ENCODE measurements at regions not wholly inside any gene's neighbourhood (a gene's known extent, or its start where the extent isn't known, plus 50 kb on each side); places are given as distances from the start of the nearest gene placed in this dataset.

- Histone ChIP-seq H4K20me1 (ENCODE audit: control insufficient read depth, insufficient read depth, low read depth, low read length) (no peaks in the 10 kb centered on the region), H3K9me2 (replicated peaks; ENCODE audit: control insufficient read depth, low read length) (no peaks in the 10 kb centered on the region), H3K27me3 (ENCODE audit: control insufficient read depth, low read length) (peaks cover 19% of the 10 kb centered on the region), H3K27ac (ENCODE audit: low read depth, low read length) (no peak overlapping the region), H3K36me3 (ENCODE audit: control insufficient read depth, low read length) (no peaks in the 10 kb centered on the region), H3K79me2 (ENCODE audit: control insufficient read depth, low read length) (no peaks in the 10 kb centered on the region), H3K4me3 (ENCODE audit: low read length) (no peak overlapping the region), H3F3A (ENCODE audit: control insufficient read depth, insufficient read depth) (no peaks in the 10 kb centered on the region), H3K4me2 (ENCODE audit: low read length) (no peak overlapping the region), H3K9me3 (ENCODE audit: control insufficient read depth, insufficient read depth, low read length) (no peaks in the 10 kb centered on the region), H3K4me1 (ENCODE audit: control insufficient read depth, low read length) (no peaks in the 10 kb centered on the region)
- TF ChIP-seq EZH2phosphoT487 (IDR thresholded peaks at IDR 0.05; ENCODE audit: borderline replicate concordance, low read length) (no peak), CTCF (IDR thresholded peaks at IDR 0.05; ENCODE audit: low read depth, low read length, poor library complexity, severe bottlenecking) (no peak)
Measured at GRCh38 chr3:159881828-159882309, 106.8 kb upstream of the IL12A start.

GRCh38 chr3:159882367-159882766, 106.3 kb upstream of the IL12A start:
- no peaks in the 10 kb centered on the region for H3K9me3 ChIP-seq (ENCODE audit: control insufficient read depth, insufficient read depth, low read length)
- TF ChIP-seq EZH2phosphoT487 (IDR thresholded peaks at IDR 0.05; ENCODE audit: borderline replicate concordance, low read length) (no peak), CTCF (IDR thresholded peaks at IDR 0.05; ENCODE audit: low read depth, low read length, poor library complexity, severe bottlenecking) (no peak)
- H3K27me3 ChIP-seq (ENCODE audit: control insufficient read depth, low read length), result peaks cover 19% of the 10 kb centered on the region
- H3F3A ChIP-seq (ENCODE audit: control insufficient read depth, insufficient read depth), result no peaks in the 10 kb centered on the region
- no peaks in the 10 kb centered on the region for H3K9me2 ChIP-seq (replicated peaks; ENCODE audit: control insufficient read depth, low read length)
- no peaks in the 10 kb centered on the region for H4K20me1 ChIP-seq (ENCODE audit: control insufficient read depth, insufficient read depth, low read depth, low read length)
- no peaks in the 10 kb centered on the region for H3K4me1 ChIP-seq (ENCODE audit: control insufficient read depth, low read length)
- no peaks in the 10 kb centered on the region for H3K79me2 ChIP-seq (ENCODE audit: control insufficient read depth, low read length)
- no peaks in the 10 kb centered on the region for H3K36me3 ChIP-seq (ENCODE audit: control insufficient read depth, low read length)
- no peak overlapping the region for H3K4me3 ChIP-seq (ENCODE audit: low read length)
- no peak overlapping the region for H3K4me2 ChIP-seq (ENCODE audit: low read length)
- no peak overlapping the region for H3K27ac ChIP-seq (ENCODE audit: low read depth, low read length)

- H4K20me1 ChIP-seq (ENCODE audit: control insufficient read depth, insufficient read depth, low read depth, low read length), result no peaks in the 10 kb centered on the region
- H3F3A ChIP-seq (ENCODE audit: control insufficient read depth, insufficient read depth), result no peaks in the 10 kb centered on the region
- no peaks in the 10 kb centered on the region for H3K9me3 ChIP-seq (ENCODE audit: control insufficient read depth, insufficient read depth, low read length)
- no peaks in the 10 kb centered on the region for H3K79me2 ChIP-seq (ENCODE audit: control insufficient read depth, low read length)
- peaks cover 19% of the 10 kb centered on the region for H3K27me3 ChIP-seq (ENCODE audit: control insufficient read depth, low read length)
- H3K4me2 ChIP-seq (ENCODE audit: low read length), result no peak overlapping the region
- no peak overlapping the region for H3K4me3 ChIP-seq (ENCODE audit: low read length)
- no peaks in the 10 kb centered on the region for H3K9me2 ChIP-seq (replicated peaks; ENCODE audit: control insufficient read depth, low read length)
- TF ChIP-seq CTCF (IDR thresholded peaks at IDR 0.05; ENCODE audit: low read depth, low read length, poor library complexity, severe bottlenecking), result no peak
- TF ChIP-seq EZH2phosphoT487 (IDR thresholded peaks at IDR 0.05; ENCODE audit: borderline replicate concordance, low read length), result no peak
- H3K4me1 ChIP-seq (ENCODE audit: control insufficient read depth, low read length), result no peaks in the 10 kb centered on the region
- H3K36me3 ChIP-seq (ENCODE audit: control insufficient read depth, low read length), result no peaks in the 10 kb centered on the region
- no peak overlapping the region for H3K27ac ChIP-seq (ENCODE audit: low read depth, low read length)
Measured at GRCh38 chr3:159882790-159883779, 105.5 kb upstream of the IL12A start.

Measured in DOHH2 (cell line).